Testis (tissue), 2 donors: ENCODE measurements at regions not wholly inside any gene's neighbourhood (a gene's known extent, or its start where the extent isn't known, plus 50 kb on each side); places are given as distances from the start of the nearest gene placed in this dataset.

ENCODE experiments used
- CTCF ChIP-seq, 3 experiments: fragments of 450-650 bp in 2 of 3; fragments of 200-600 bp in 1 of 3; sonication (generic) in 1 of 3; IDR thresholded peaks; one replicate each; pipeline ENCODE4 v1.5.1; 2016 to 2019; ENCODE audit warnings: antibody characterized with exemption in 3 of 3, mild to moderate bottlenecking in 2 of 3, moderate library complexity in 1 of 3
- POLR2A ChIP-seq: fragments of 450-650 bp; IDR thresholded peaks from one replicate; pipeline ENCODE4 v1.6.1; 2017; ENCODE audit warnings: antibody characterized with exemption, mild to moderate bottlenecking, moderate library complexity

DNA sequence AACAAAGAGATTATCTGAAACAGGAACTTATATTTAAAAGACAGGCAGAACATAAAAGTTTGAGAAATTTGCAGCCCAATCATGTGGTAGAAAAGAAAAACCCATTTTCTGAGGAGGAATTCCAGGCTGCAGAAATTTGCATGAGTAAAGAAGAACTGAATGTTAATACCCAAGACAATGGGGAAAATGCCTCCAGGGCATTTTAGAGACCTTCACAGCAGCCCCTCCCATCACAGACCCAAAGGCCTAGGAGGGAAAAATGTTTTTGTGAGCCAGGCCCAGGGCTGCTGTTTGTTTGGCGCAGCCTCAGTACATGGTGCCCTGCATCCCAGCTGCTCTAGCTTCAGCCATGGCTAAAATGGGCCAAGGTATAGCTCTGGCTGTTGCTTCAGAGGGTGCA lies 554.3 kb upstream of the CHRM3 start:
- TF ChIP-seq CTCF (IDR thresholded peaks at IDR 0.05) (no peak), POLR2A (no peak)
